Fibroblast of peridontal ligament (primary cell): ENCODE measurements at regions not wholly inside any gene's neighbourhood (a gene's known extent, or its start where the extent isn't known, plus 50 kb on each side); places are given as distances from the start of the nearest gene placed in this dataset.
A peak's percentile ranks its signal among the peaks of the same experiment; 100 is the strongest.

Experiments
- DNase-seq: peaks from one replicate; pipeline ENCODE4 v3.0.0-alpha.2; 2010; ENCODE audit errors: extremely low read depth

- DNase-seq: no peak
These were observed 117.3 kb upstream of the MARK1 start for GRCh38 chr1:220410611-220411010.

- DNase-seq: no peak
These were observed 118.0 kb upstream of the MARK1 start for GRCh38 chr1:220409771-220410595.

- no peak for DNase-seq
These were observed 120.7 kb upstream of the MARK1 start for GRCh38 chr1:220407191-220407590.

GRCh38 chr1:220398238-220398637 lies 126.0 kb upstream of the RAB3GAP2 start:
- DNase-seq: no peak

GRCh38 chr1:220391491-220391890 lies 119.2 kb upstream of the RAB3GAP2 start:
- DNase-seq: no peak

GRCh38 chr1:220389634-220390033 lies 117.4 kb upstream of the RAB3GAP2 start:
- DNase-seq: no peak

GRCh38 chr1:220386494-220387195 lies 114.4 kb upstream of the RAB3GAP2 start:
- DNase-seq: no peak

- DNase-seq: no peak
These were observed 112.9 kb upstream of the RAB3GAP2 start for GRCh38 chr1:220385158-220385557.

GRCh38 chr1:220382994-220383393 lies 110.7 kb upstream of the RAB3GAP2 start:
- DNase-seq: no peak

- DNase-seq: no peak
These were observed 108.6 kb upstream of the RAB3GAP2 start for GRCh38 chr1:220380885-220381284.

- DNase-seq: no peak
These were observed 106.5 kb upstream of the RAB3GAP2 start for GRCh38 chr1:220378571-220379302.

- DNase-seq: no peak
These were observed 103.5 kb upstream of the RAB3GAP2 start for GRCh38 chr1:220375715-220376114.

GRCh38 chr1:220374449-220374848 lies 102.2 kb upstream of the RAB3GAP2 start:
- DNase-seq: no peak

GRCh38 chr1:220372451-220372850 lies 100.2 kb upstream of the RAB3GAP2 start:
- DNase-seq: no peak

- DNase-seq: no peak
These were observed 99.1 kb upstream of the RAB3GAP2 start for GRCh38 chr1:220371324-220371723.

GRCh38 chr1:220370041-220370700 lies 97.9 kb upstream of the RAB3GAP2 start:
- DNase-seq: peak; percentile 90

- DNase-seq: no peak
These were observed 97.3 kb upstream of the RAB3GAP2 start for GRCh38 chr1:220369511-220369910.

- DNase-seq: no peak
These were observed 96.4 kb upstream of the RAB3GAP2 start for GRCh38 chr1:220368352-220369265.

GRCh38 chr1:220367833-220368232 lies 95.6 kb upstream of the RAB3GAP2 start:
- DNase-seq: no peak

- DNase-seq: no peak
These were observed 94.0 kb upstream of the RAB3GAP2 start for GRCh38 chr1:220366269-220366668.
